ENCODE measurements at regions not wholly inside any gene's neighbourhood (a gene's known extent, or its start where the extent isn't known, plus 50 kb on each side); places are given as distances from the start of the nearest gene placed in this dataset.

DNA sequence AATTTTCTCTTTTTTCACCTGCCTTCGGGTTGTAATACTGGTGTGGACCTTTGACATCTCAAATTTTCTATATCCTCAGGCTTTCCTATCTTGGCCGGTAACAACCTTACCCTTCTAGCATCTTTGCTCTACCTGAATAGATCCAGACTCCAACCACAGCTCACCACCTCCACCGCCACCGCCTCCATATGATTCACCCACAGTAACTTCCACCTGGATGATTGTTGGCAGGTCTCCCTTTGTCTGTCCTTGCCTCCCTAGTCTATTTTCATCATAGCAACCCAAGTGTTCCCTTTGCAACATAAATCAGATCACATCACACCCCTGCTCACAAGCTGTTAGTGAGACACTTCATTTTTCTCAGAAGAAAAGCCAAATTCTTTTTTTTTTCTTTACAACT, 525.8 kb upstream of the POU3F2 start:
- SMC1A ChIA-PET (ENCODE audit: uncharacterized antibody, unreplicated experiment): no interaction called here
- POLR2A ChIA-PET: no interaction called here
- in situ Hi-C loops (cut with MboI): no loop called here
- Histone ChIP-seq H3K27ac (ENCODE audit: control insufficient read depth, insufficient read depth) (no peak overlapping the region), H3K4me1 (ENCODE audit: control insufficient read depth, insufficient read depth, low read length) (no peaks in the 10 kb centered on the region), H3K4me2 (ENCODE audit: control insufficient read depth, insufficient read depth) (no peak overlapping the region), H3K4me3 (no peak overlapping the region), H2AFZ (ENCODE audit: control insufficient read depth, low read depth, low read length) (no peak overlapping the region), H3K36me3 (ENCODE audit: control insufficient read depth in 2 of 2, insufficient read depth in 2 of 2, low read length in 1 of 2) (no peaks in the 10 kb centered on the region), H3K79me2 (ENCODE audit: control insufficient read depth, insufficient read depth, low read length) (no peaks in the 10 kb centered on the region), H3K9ac (ENCODE audit: control insufficient read depth, insufficient read depth, low read length) (no peak overlapping the region), H3K27me3 (replicated peaks in 1 of 2; ENCODE audit: control insufficient read depth in 2 of 2, insufficient read depth in 2 of 2, low read length in 1 of 2) (no peaks in the 10 kb centered on the region), H3K9me3 (replicated peaks; ENCODE audit: control insufficient read depth, insufficient read depth, low read length) (no peaks in the 10 kb centered on the region), H4K20me1 (ENCODE audit: control insufficient read depth, insufficient read depth) (no peaks in the 10 kb centered on the region)
- ATAC-seq (no peak), DNase-seq (ENCODE audit: low read depth, low spot score) (no peak), FAIRE-seq (no peak)
- BruUV-seq (replicated peaks): no TSS peak
- intact Hi-C loops (cut with micrococcal nuclease; ENCODE audit: unreplicated experiment): no loop called here
- RAD21 ChIA-PET (ENCODE audit: unreplicated experiment): no interaction called here
- WGBS (ENCODE audit: insufficient coverage, insufficient replicate concordance, low lambda C conversion rate, missing lambda C conversion rate): 18% methylated on average over 4 of the region's 4 CpGs
- CTCF ChIA-PET: no interaction called here
- no peak for TF ChIP-seq GATAD2B (conservative IDR thresholded peaks at IDR 0.05; ENCODE audit: low read depth)
- no peak for TF ChIP-seq ZNF274 (IDR thresholded peaks at IDR 0.05; ENCODE audit: insufficient read depth, insufficient read length)
- TF ChIP-seq EED (IDR thresholded peaks at IDR 0.05; ENCODE audit: low read depth): no peak
- TF ChIP-seq FOXM1 (IDR thresholded peaks at IDR 0.05; ENCODE audit: low read depth, low read length): no peak
- no peak for TF ChIP-seq HDGF (IDR thresholded peaks at IDR 0.05)
- TF ChIP-seq TARDBP (IDR thresholded peaks at IDR 0.05; ENCODE audit: borderline replicate concordance): no peak
- no peak for TF ChIP-seq FOXK2 (IDR thresholded peaks at IDR 0.05)
- TF ChIP-seq NR2F1 (conservative IDR thresholded peaks at IDR 0.05): no peak
- no peak for TF ChIP-seq YY1 (IDR thresholded peaks at IDR 0.05; ENCODE audit: low read depth, low read length)
- TF ChIP-seq PML (IDR thresholded peaks at IDR 0.05; ENCODE audit: low read length): no peak
- TF ChIP-seq, protein P1, sequence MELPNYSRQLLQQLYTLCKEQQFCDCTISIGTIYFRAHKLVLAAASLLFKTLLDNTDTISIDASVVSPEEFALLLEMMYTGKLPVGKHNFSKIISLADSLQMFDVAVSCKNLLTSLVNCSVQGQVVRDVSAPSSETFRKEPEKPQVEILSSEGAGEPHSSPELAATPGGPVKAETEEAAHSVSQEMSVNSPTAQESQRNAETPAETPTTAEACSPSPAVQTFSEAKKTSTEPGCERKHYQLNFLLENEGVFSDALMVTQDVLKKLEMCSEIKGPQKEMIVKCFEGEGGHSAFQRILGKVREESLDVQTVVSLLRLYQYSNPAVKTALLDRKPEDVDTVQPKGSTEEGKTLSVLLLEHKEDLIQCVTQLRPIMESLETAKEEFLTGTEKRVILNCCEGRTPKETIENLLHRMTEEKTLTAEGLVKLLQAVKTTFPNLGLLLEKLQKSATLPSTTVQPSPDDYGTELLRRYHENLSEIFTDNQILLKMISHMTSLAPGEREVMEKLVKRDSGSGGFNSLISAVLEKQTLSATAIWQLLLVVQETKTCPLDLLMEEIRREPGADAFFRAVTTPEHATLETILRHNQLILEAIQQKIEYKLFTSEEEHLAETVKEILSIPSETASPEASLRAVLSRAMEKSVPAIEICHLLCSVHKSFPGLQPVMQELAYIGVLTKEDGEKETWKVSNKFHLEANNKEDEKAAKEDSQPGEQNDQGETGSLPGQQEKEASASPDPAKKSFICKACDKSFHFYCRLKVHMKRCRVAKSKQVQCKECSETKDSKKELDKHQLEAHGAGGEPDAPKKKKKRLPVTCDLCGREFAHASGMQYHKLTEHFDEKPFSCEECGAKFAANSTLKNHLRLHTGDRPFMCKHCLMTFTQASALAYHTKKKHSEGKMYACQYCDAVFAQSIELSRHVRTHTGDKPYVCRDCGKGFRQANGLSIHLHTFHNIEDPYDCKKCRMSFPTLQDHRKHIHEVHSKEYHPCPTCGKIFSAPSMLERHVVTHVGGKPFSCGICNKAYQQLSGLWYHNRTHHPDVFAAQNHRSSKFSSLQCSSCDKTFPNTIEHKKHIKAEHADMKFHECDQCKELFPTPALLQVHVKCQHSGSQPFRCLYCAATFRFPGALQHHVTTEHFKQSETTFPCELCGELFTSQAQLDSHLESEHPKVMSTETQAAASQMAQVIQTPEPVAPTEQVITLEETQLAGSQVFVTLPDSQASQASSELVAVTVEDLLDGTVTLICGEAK (IDR thresholded peaks at IDR 0.05; ENCODE audit: borderline replicate concordance): no peak
- TF ChIP-seq TCF12 (IDR thresholded peaks at IDR 0.05; ENCODE audit: low read depth, low read length): no peak
- TF ChIP-seq BRCA1 (IDR thresholded peaks at IDR 0.05; ENCODE audit: low read depth, low read length): no peak
- TF ChIP-seq SIX5 (IDR thresholded peaks at IDR 0.05; ENCODE audit: low read depth, low read length, severe bottlenecking): no peak
- TF ChIP-seq ATF7 (IDR thresholded peaks at IDR 0.05; ENCODE audit: low read depth): no peak
- TF ChIP-seq MEF2A (IDR thresholded peaks at IDR 0.05; ENCODE audit: insufficient read depth, low read depth, low read length): no peak
- TF ChIP-seq RAD51 (IDR thresholded peaks at IDR 0.05): no peak
- TF ChIP-seq SIN3A (IDR thresholded peaks at IDR 0.05; ENCODE audit: low read depth, low read length): no peak

Data from GM12878 (cell line).